ENCODE measurements at regions not wholly inside any gene's neighbourhood (a gene's known extent, or its start where the extent isn't known, plus 50 kb on each side); places are given as distances from the start of the nearest gene placed in this dataset.

DNA sequence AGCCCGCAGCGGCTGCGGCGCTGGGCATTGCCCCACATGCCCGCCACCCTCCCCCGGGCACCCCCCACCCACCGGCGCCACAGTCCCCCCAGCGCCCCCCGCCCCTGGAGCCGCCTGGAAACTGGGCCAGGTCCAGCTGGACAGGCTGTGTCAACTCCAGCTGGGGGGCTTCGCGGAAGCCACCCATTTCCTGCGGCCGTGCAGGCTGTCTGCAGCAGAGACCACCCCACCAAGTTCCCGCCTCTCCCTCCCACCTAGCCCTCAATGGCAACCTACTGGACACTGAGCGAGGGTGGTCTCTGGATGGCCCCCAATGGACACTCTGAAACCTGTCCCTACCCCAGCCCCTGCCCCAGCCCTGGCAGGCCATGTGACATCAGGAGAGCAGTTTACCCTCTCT lies 62.8 kb upstream of the GATA2 start:
- TF ChIP-seq, protein P1, sequence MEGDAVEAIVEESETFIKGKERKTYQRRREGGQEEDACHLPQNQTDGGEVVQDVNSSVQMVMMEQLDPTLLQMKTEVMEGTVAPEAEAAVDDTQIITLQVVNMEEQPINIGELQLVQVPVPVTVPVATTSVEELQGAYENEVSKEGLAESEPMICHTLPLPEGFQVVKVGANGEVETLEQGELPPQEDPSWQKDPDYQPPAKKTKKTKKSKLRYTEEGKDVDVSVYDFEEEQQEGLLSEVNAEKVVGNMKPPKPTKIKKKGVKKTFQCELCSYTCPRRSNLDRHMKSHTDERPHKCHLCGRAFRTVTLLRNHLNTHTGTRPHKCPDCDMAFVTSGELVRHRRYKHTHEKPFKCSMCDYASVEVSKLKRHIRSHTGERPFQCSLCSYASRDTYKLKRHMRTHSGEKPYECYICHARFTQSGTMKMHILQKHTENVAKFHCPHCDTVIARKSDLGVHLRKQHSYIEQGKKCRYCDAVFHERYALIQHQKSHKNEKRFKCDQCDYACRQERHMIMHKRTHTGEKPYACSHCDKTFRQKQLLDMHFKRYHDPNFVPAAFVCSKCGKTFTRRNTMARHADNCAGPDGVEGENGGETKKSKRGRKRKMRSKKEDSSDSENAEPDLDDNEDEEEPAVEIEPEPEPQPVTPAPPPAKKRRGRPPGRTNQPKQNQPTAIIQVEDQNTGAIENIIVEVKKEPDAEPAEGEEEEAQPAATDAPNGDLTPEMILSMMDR (IDR thresholded peaks at IDR 0.05), result no peak
- TF ChIP-seq POLR2A (IDR thresholded peaks at IDR 0.05) (no peak), POLR2AphosphoS5 (IDR thresholded peaks at IDR 0.05) (no peak)
